Smooth muscle cell (in vitro differentiated cells): ENCODE measurements at regions not wholly inside any gene's neighbourhood (a gene's known extent, or its start where the extent isn't known, plus 50 kb on each side); places are given as distances from the start of the nearest gene placed in this dataset.

Experiments used
- DNase-seq: peaks from one replicate; lab custom pipeline; 2025; ENCODE audit not compliant: unreplicated experiment; lab: John Stamatoyannopoulos, UW
- H2AFZ ChIP-seq: fragments of 200-600 bp; sonication (generic); 2 replicates; pipeline ENCODE4 v1.6.0; 2016; ENCODE audit warnings: antibody characterized with exemption, low read depth, mild to moderate bottlenecking
- H3F3A ChIP-seq: fragments of 200-600 bp; sonication (generic); 2 replicates; pipeline ENCODE4 v1.6.0; 2017; ENCODE audit warnings: antibody characterized with exemption, low read depth
- H3K27ac ChIP-seq: fragments of 200-600 bp; sonication (generic); 2 replicates; pipeline ENCODE4 v1.5.1; 2016; ENCODE audit warnings: low read depth, mild to moderate bottlenecking
- H3K27me3 ChIP-seq: fragments of 200-600 bp; sonication (generic); 2 replicates; pipeline ENCODE4 v1.6.1; 2016; ENCODE audit warnings: low read depth, mild to moderate bottlenecking
- H3K36me3 ChIP-seq: fragments of 200-600 bp; sonication (generic); 2 replicates; pipeline ENCODE4 v1.5.1; 2016; ENCODE audit warnings: low read depth
- H3K4me1 ChIP-seq: fragments of 200-600 bp; sonication (generic); 2 replicates; pipeline ENCODE4 v1.5.1; 2016; ENCODE audit warnings: low read depth
- H3K4me2 ChIP-seq: fragments of 200-600 bp; sonication (generic); 2 replicates; pipeline ENCODE4 v1.6.0; 2016; ENCODE audit warnings: mild to moderate bottlenecking
- H3K4me3 ChIP-seq: fragments of 200-600 bp; sonication (generic); 2 replicates; pipeline ENCODE4 v1.5.1; 2016; ENCODE audit warnings: mild to moderate bottlenecking
- H3K79me2 ChIP-seq: fragments of 200-600 bp; sonication (generic); 2 replicates; pipeline ENCODE4 v1.6.0; 2016; ENCODE audit warnings: low read depth, mild to moderate bottlenecking
- H3K9ac ChIP-seq: fragments of 200-600 bp; sonication (generic); 2 replicates; pipeline ENCODE4 v1.6.0; 2016; ENCODE audit warnings: low read depth
- H3K9me3 ChIP-seq: fragments of 200-600 bp; sonication (generic); replicated peaks from 2 replicates; pipeline ENCODE4 v1.5.1; 2016; ENCODE audit warnings: low read depth
- H4K20me1 ChIP-seq: fragments of 200-600 bp; sonication (generic); 2 replicates; pipeline ENCODE4 v1.6.0; 2016; ENCODE audit warnings: low read depth
- CTCF ChIP-seq: fragments of 200-600 bp; sonication (generic); IDR thresholded peaks from 2 replicates; pipeline ENCODE4 v1.5.1; 2017; ENCODE audit warnings: borderline replicate concordance, mild to moderate bottlenecking, antibody characterized with exemption; ENCODE audit not compliant: insufficient read depth, poor library complexity, severe bottlenecking
- WGBS: methylation state at CpG from one replicate; pipeline ENCODE4 v1.1.7; 2016; ENCODE audit warnings: low lambda C conversion rate; 5-methylcytosine and 5-hydroxymethylcytosine counted together

- H3K9ac ChIP-seq = no peak overlapping the region
- no peak overlapping the region for H2AFZ ChIP-seq
- no peaks in the 10 kb centered on the region for H3K27me3 ChIP-seq
- H3K27ac ChIP-seq = no peak overlapping the region
- no peaks in the 10 kb centered on the region for H3K9me3 ChIP-seq
- no peak overlapping the region for H3K4me2 ChIP-seq
- H3K36me3 ChIP-seq = no peaks in the 10 kb centered on the region
- H4K20me1 ChIP-seq = no peaks in the 10 kb centered on the region
- no peaks in the 10 kb centered on the region for H3K79me2 ChIP-seq
- TF ChIP-seq CTCF = no peak
- WGBS = 73% methylated on average over 2 of the region's 2 CpGs
- no peak for DNase-seq
- H3K4me1 ChIP-seq = no peaks in the 10 kb centered on the region
- no peaks in the 10 kb centered on the region for H3F3A ChIP-seq
- H3K4me3 ChIP-seq = no peak overlapping the region
These were observed 991.6 kb downstream of the GALC start for GRCh38 chr14:87001333-87001732.

- 71% methylated on average over 4 of the region's 4 CpGs for WGBS
- Histone ChIP-seq H3K4me1 (no peaks in the 10 kb centered on the region), H3K79me2 (no peaks in the 10 kb centered on the region), H3K4me2 (no peak overlapping the region), H4K20me1 (no peaks in the 10 kb centered on the region), H2AFZ (no peak overlapping the region), H3K9me3 (no peaks in the 10 kb centered on the region), H3K4me3 (no peak overlapping the region), H3K9ac (no peak overlapping the region), H3K36me3 (no peaks in the 10 kb centered on the region), H3F3A (no peaks in the 10 kb centered on the region), H3K27ac (no peak overlapping the region), H3K27me3 (no peaks in the 10 kb centered on the region)
- TF ChIP-seq CTCF = no peak
- DNase-seq = no peak
These were observed 992.9 kb downstream of the GALC start for GRCh38 chr14:87000081-87000480.

GRCh38 chr14:86999036-86999435 is 993.9 kb downstream of the GALC start:
- H3K4me2 ChIP-seq = no peak overlapping the region
- no peaks in the 10 kb centered on the region for H3K79me2 ChIP-seq
- H3K36me3 ChIP-seq = no peaks in the 10 kb centered on the region
- no peak overlapping the region for H2AFZ ChIP-seq
- no peak overlapping the region for H3K4me3 ChIP-seq
- H3K4me1 ChIP-seq = no peaks in the 10 kb centered on the region
- WGBS = 63% methylated on average over 3 of the region's 3 CpGs
- H4K20me1 ChIP-seq = no peaks in the 10 kb centered on the region
- no peak overlapping the region for H3K9ac ChIP-seq
- H3K27ac ChIP-seq = no peak overlapping the region
- no peak for DNase-seq
- no peaks in the 10 kb centered on the region for H3F3A ChIP-seq
- no peaks in the 10 kb centered on the region for H3K27me3 ChIP-seq
- no peak for TF ChIP-seq CTCF
- H3K9me3 ChIP-seq = no peaks in the 10 kb centered on the region

- no peak overlapping the region for H3K27ac ChIP-seq
- no peaks in the 10 kb centered on the region for H3K9me3 ChIP-seq
- H3K36me3 ChIP-seq = no peaks in the 10 kb centered on the region
- no peak overlapping the region for H3K4me3 ChIP-seq
- WGBS = 80% methylated on average over 2 of the region's 2 CpGs
- H3K27me3 ChIP-seq = no peaks in the 10 kb centered on the region
- no peaks in the 10 kb centered on the region for H3F3A ChIP-seq
- H3K4me2 ChIP-seq = no peak overlapping the region
- no peaks in the 10 kb centered on the region for H3K4me1 ChIP-seq
- H3K79me2 ChIP-seq = no peaks in the 10 kb centered on the region
- DNase-seq = no peak
- no peaks in the 10 kb centered on the region for H4K20me1 ChIP-seq
- no peak for TF ChIP-seq CTCF
- no peak overlapping the region for H2AFZ ChIP-seq
- no peak overlapping the region for H3K9ac ChIP-seq
These were observed 995.7 kb downstream of the GALC start for GRCh38 chr14:86997271-86997670.
